ENCODE measurements at regions not wholly inside any gene's neighbourhood (a gene's known extent, or its start where the extent isn't known, plus 50 kb on each side); places are given as distances from the start of the nearest gene placed in this dataset.

DNA sequence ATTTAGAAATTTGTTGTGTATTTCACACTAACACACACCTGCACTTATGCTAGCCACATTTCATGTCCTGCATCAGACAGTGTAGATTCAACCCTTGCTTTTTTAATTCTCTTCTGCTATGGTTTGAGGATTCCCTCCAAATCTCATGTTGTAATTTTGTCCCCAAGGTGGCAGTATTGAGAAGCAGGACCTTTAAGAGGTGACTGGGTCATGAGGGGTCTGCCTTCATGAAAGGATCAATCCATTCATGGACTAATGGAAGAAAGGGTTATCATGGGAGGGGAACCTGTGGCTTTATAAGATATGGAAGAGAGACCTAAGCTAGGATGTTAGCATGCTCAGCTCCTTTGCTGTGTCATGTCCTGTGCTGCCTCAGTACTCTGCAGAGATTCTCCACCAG, 1032.2 kb downstream of the CDH11 start:
- TF ChIP-seq, protein P1, sequence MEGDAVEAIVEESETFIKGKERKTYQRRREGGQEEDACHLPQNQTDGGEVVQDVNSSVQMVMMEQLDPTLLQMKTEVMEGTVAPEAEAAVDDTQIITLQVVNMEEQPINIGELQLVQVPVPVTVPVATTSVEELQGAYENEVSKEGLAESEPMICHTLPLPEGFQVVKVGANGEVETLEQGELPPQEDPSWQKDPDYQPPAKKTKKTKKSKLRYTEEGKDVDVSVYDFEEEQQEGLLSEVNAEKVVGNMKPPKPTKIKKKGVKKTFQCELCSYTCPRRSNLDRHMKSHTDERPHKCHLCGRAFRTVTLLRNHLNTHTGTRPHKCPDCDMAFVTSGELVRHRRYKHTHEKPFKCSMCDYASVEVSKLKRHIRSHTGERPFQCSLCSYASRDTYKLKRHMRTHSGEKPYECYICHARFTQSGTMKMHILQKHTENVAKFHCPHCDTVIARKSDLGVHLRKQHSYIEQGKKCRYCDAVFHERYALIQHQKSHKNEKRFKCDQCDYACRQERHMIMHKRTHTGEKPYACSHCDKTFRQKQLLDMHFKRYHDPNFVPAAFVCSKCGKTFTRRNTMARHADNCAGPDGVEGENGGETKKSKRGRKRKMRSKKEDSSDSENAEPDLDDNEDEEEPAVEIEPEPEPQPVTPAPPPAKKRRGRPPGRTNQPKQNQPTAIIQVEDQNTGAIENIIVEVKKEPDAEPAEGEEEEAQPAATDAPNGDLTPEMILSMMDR (conservative IDR thresholded peaks at IDR 0.05; ENCODE audit: control insufficient read depth, insufficient read depth, low read depth, low read length): peak; percentile 66
- DNase-seq (ENCODE audit: low read depth): peak; percentile 36

DNA sequence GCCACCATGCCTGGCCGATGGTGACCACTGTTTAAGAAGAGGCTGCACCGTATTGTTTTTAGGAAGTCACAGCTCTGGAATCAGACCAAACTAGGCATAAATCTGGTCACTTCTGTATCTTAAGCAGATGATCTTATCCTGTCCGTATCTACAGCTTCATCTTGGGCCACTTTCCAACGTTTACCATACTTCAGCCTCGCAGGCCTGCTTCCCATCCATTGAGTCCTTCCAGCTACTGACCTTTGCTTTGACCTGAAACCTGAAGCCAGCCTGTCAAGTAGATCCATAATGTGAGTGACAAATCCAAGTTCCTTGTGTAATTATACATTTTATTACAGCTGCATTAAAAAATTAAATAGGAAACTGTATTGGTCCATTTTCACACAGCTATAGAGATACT, 1033.0 kb downstream of the CDH11 start:
- H3K4me3 ChIP-seq (ENCODE audit: control insufficient read depth, low read depth, low read length): no peak overlapping the region
- DNase-seq (ENCODE audit: low read depth): no peak
- TF ChIP-seq, protein P1 (conservative IDR thresholded peaks at IDR 0.05; ENCODE audit: control insufficient read depth, insufficient read depth, low read depth, low read length): no peak

More for the DNA sequence above, 1032.2 kb downstream of the CDH11 start:
- H3K4me3 ChIP-seq (ENCODE audit: control insufficient read depth, low read depth, low read length): no peak overlapping the region

- no peak for DNase-seq (ENCODE audit: low read depth)
- H3K4me3 ChIP-seq (ENCODE audit: control insufficient read depth, low read depth, low read length): no peak overlapping the region
- TF ChIP-seq, protein P1 (conservative IDR thresholded peaks at IDR 0.05; ENCODE audit: control insufficient read depth, insufficient read depth, low read depth, low read length): no peak
Measured at GRCh38 chr16:64085296-64085695, 1036.6 kb downstream of the CDH11 start.

DNA sequence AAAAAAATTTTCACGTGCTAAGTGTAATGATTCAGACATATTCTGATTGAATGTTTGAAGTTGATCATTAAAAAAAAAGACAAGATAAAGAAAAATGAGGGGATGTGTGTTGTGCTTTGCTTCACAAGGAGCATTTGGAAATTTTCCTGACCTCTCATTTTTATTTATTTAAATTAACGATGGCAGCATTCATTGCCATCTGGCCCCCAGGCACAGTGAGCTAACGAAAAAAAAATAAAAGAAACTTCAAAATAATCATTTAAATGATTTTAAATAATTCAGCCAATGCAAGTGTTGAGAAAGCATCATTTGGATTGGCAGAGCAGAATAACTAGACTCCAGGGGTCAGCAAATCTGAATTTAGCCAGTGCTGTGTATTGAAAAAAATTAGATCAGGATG, 1037.2 kb downstream of the CDH11 start:
- H3K4me3 ChIP-seq (ENCODE audit: control insufficient read depth, low read depth, low read length): no peak overlapping the region
- TF ChIP-seq, protein P1 (conservative IDR thresholded peaks at IDR 0.05; ENCODE audit: control insufficient read depth, insufficient read depth, low read depth, low read length): no peak
- no peak for DNase-seq (ENCODE audit: low read depth)

- TF ChIP-seq, protein P1 (conservative IDR thresholded peaks at IDR 0.05; ENCODE audit: control insufficient read depth, insufficient read depth, low read depth, low read length): no peak
- no peak for DNase-seq (ENCODE audit: low read depth)
- H3K4me3 ChIP-seq (ENCODE audit: control insufficient read depth, low read depth, low read length): no peak overlapping the region
Measured at GRCh38 chr16:64083428-64084129, 1038.3 kb downstream of the CDH11 start.

DNA sequence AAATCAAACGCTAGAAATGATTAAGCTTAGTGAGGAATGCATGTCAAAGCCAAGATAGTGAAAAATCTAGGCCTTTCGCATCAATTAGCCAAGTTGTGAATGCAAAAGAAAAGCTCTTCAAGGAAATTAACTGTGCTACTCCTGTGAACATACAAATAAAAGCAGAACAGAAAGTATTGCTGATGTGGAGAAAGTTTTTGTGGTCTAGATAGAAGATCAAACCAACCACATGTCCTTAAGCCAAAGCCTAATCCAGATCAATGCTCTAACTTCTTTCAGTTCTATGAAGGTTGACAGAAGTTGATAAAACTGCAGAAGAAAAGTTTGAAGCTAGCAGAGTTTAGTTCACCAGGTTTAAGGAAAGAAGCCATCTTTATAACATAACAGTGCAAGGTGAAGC, 1044.6 kb downstream of the CDH11 start:
- DNase-seq (ENCODE audit: low read depth): no peak
- H3K4me3 ChIP-seq (ENCODE audit: control insufficient read depth, low read depth, low read length): no peak overlapping the region
- TF ChIP-seq, protein P1 (conservative IDR thresholded peaks at IDR 0.05; ENCODE audit: control insufficient read depth, insufficient read depth, low read depth, low read length): no peak
